Parathyroid adenoma (tissue), 2 donors: ENCODE measurements at regions not wholly inside any gene's neighbourhood (a gene's known extent, or its start where the extent isn't known, plus 50 kb on each side); places are given as distances from the start of the nearest gene placed in this dataset.

Experiments used
- H2AFZ ChIP-seq: fragments of 300-600 bp; sonication (generic); one replicate; pipeline ENCODE4 v1.7.0; 2017; ENCODE audit warnings: antibody characterized with exemption, mild to moderate bottlenecking
- H3K27ac ChIP-seq: fragments of 300-600 bp; sonication (generic); one replicate; pipeline ENCODE4 v1.7.0; 2017
- H3K27me3 ChIP-seq: fragments of 300-600 bp; sonication (generic); one replicate; pipeline ENCODE4 v1.7.0; 2017; ENCODE audit warnings: low read length; ENCODE audit not compliant: control insufficient read depth, insufficient read depth
- H3K36me3 ChIP-seq: fragments of 300-600 bp; sonication (generic); one replicate; pipeline ENCODE4 v1.7.0; 2017; ENCODE audit warnings: low read length; ENCODE audit not compliant: control insufficient read depth, insufficient read depth
- H3K4me1 ChIP-seq: fragments of 300-600 bp; sonication (generic); one replicate; pipeline ENCODE4 v1.7.0; 2017; ENCODE audit warnings: control low read depth
- H3K4me2 ChIP-seq: fragments of 300-600 bp; sonication (generic); one replicate; pipeline ENCODE4 v1.7.0; 2017; ENCODE audit warnings: low read length
- H3K4me3 ChIP-seq: fragments of 300-600 bp; sonication (generic); one replicate; pipeline ENCODE4 v1.7.0; 2017; ENCODE audit warnings: low read depth, low read length
- H3K79me2 ChIP-seq: fragments of 300-600 bp; sonication (generic); one replicate; pipeline ENCODE4 v1.7.0; 2017; ENCODE audit warnings: control low read depth
- H3K9ac ChIP-seq: fragments of 300-600 bp; sonication (generic); one replicate; pipeline ENCODE4 v1.7.0; 2017; ENCODE audit warnings: mild to moderate bottlenecking
- H3K9me3 ChIP-seq: fragments of 300-600 bp; sonication (generic); one replicate; pipeline ENCODE4 v1.7.0; 2017; ENCODE audit warnings: low read length; ENCODE audit not compliant: control insufficient read depth
- CTCF ChIP-seq: fragments of 300-600 bp; sonication (generic); IDR thresholded peaks from one replicate; pipeline ENCODE4 v1.7.0; 2017; ENCODE audit warnings: antibody characterized with exemption, mild to moderate bottlenecking
- donor health status: primary hyperparathyroidism.

GRCh38 chr6:132016396-132016795, 65.2 kb upstream of the CCN2 start:
- H3K4me2 ChIP-seq = no peak overlapping the region
- H3K4me1 ChIP-seq = no peaks in the 10 kb centered on the region
- H3K4me3 ChIP-seq = no peak overlapping the region
- H3K27ac ChIP-seq = no peak overlapping the region
- H3K9ac ChIP-seq = no peak overlapping the region
- TF ChIP-seq CTCF = no peak
- no peak overlapping the region for H2AFZ ChIP-seq
- H3K27me3 ChIP-seq = no peaks in the 10 kb centered on the region
- no peaks in the 10 kb centered on the region for H3K79me2 ChIP-seq
- H3K36me3 ChIP-seq = no peaks in the 10 kb centered on the region
- no peaks in the 10 kb centered on the region for H3K9me3 ChIP-seq

GRCh38 chr6:132011582-132011981, 60.4 kb upstream of the CCN2 start:
- H3K9ac ChIP-seq = no peak overlapping the region
- H3K4me1 ChIP-seq = no peaks in the 10 kb centered on the region
- no peak overlapping the region for H3K4me2 ChIP-seq
- H3K27me3 ChIP-seq = no peaks in the 10 kb centered on the region
- H3K36me3 ChIP-seq = no peaks in the 10 kb centered on the region
- H3K27ac ChIP-seq = no peak overlapping the region
- no peak overlapping the region for H2AFZ ChIP-seq
- no peaks in the 10 kb centered on the region for H3K9me3 ChIP-seq
- no peak for TF ChIP-seq CTCF
- no peak overlapping the region for H3K4me3 ChIP-seq
- no peaks in the 10 kb centered on the region for H3K79me2 ChIP-seq

GRCh38 chr6:132009175-132009574, 58.0 kb upstream of the CCN2 start:
- no peak overlapping the region for H2AFZ ChIP-seq
- H3K79me2 ChIP-seq = no peaks in the 10 kb centered on the region
- TF ChIP-seq CTCF = no peak
- H3K9ac ChIP-seq = no peak overlapping the region
- H3K9me3 ChIP-seq = no peaks in the 10 kb centered on the region
- no peaks in the 10 kb centered on the region for H3K4me1 ChIP-seq
- H3K36me3 ChIP-seq = no peaks in the 10 kb centered on the region
- H3K27me3 ChIP-seq = no peaks in the 10 kb centered on the region
- no peak overlapping the region for H3K4me3 ChIP-seq
- no peak overlapping the region for H3K27ac ChIP-seq
- no peak overlapping the region for H3K4me2 ChIP-seq

- no peak overlapping the region for H2AFZ ChIP-seq
- no peak overlapping the region for H3K4me2 ChIP-seq
Measured at GRCh38 chr6:132007474-132008190, 56.5 kb upstream of the CCN2 start.

More at GRCh38 chr6:132007474-132008190, 56.5 kb upstream of the CCN2 start:
- Histone ChIP-seq H3K9ac (no peak overlapping the region), H3K36me3 (no peaks in the 10 kb centered on the region), H3K79me2 (no peaks in the 10 kb centered on the region), H3K9me3 (no peaks in the 10 kb centered on the region), H3K27ac (no peak overlapping the region), H3K27me3 (no peaks in the 10 kb centered on the region), H3K4me3 (no peak overlapping the region), H3K4me1 (no peaks in the 10 kb centered on the region)
- no peak for TF ChIP-seq CTCF
